Neutrophil (primary cell): ENCODE measurements at regions not wholly inside any gene's neighbourhood (a gene's known extent, or its start where the extent isn't known, plus 50 kb on each side); places are given as distances from the start of the nearest gene placed in this dataset.

Source experiments
- H3K27ac ChIP-seq: fragments of 200-600 bp; sonication (generic); 2 replicates; pipeline ENCODE4 v1.5.1; 2016; ENCODE audit warnings: mild to moderate bottlenecking, moderate library complexity
- H3K27me3 ChIP-seq: fragments of 200-600 bp; sonication (generic); 2 replicates; pipeline ENCODE4 v1.6.0; 2016; ENCODE audit warnings: mild to moderate bottlenecking
- H3K36me3 ChIP-seq: fragments of 200-600 bp; sonication (generic); 2 replicates; pipeline ENCODE4 v1.5.1; 2017
- H3K4me1 ChIP-seq, 2 experiments: fragments of 200-600 bp in 1 of 2; sonication (generic) in 1 of 2; 1 replicate in 1 of 2; 2 replicates in 1 of 2; pipeline versions ENCODE4 v1.5.1 to v1.6.1; 2013 to 2016; ENCODE audit warnings: low read depth in 1 of 2, low read length in 1 of 2, mild to moderate bottlenecking in 1 of 2, moderate library complexity in 1 of 2; ENCODE audit not compliant: control insufficient read depth in 1 of 2, insufficient read depth in 1 of 2
- H3K4me3 ChIP-seq, 2 experiments: fragments of 200-600 bp in 1 of 2; sonication (generic) in 1 of 2; 1 replicate in 1 of 2; 2 replicates in 1 of 2; pipeline ENCODE4 v1.5.1; 2013 to 2016; ENCODE audit warnings: low read depth in 1 of 2, low read length in 1 of 2, mild to moderate bottlenecking in 1 of 2, moderate library complexity in 1 of 2
- H3K9me3 ChIP-seq: fragments of 200-600 bp; sonication (generic); 2 replicates; pipeline ENCODE4 v1.5.1; 2016
- TF ChIP-seq, protein P1 (sequence below): fragments of 200-600 bp; sonication (generic); IDR thresholded peaks from 2 replicates; pipeline ENCODE4 v1.5.1; 2016; ENCODE audit warnings: antibody characterized with exemption

DNA sequence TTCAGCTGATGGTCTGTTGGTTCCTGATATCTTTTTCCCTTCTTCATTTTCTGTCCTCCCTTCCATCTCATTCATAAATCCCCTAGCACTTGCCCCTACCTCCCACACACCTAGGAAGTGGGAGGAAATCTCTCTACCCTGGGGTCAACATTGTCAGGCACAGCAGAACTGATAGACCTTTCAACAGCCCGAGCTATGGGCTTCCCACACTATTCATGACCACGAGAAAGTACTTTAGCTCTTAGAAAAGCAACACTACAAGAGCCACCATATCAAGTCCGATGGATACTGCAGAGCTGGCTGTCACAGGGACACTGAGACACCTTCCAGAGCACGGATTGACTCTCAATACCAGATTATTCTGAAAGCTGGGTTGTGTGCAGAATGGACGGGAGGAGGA is 180.6 kb upstream of the NEBL start:
- TF ChIP-seq, protein P1, sequence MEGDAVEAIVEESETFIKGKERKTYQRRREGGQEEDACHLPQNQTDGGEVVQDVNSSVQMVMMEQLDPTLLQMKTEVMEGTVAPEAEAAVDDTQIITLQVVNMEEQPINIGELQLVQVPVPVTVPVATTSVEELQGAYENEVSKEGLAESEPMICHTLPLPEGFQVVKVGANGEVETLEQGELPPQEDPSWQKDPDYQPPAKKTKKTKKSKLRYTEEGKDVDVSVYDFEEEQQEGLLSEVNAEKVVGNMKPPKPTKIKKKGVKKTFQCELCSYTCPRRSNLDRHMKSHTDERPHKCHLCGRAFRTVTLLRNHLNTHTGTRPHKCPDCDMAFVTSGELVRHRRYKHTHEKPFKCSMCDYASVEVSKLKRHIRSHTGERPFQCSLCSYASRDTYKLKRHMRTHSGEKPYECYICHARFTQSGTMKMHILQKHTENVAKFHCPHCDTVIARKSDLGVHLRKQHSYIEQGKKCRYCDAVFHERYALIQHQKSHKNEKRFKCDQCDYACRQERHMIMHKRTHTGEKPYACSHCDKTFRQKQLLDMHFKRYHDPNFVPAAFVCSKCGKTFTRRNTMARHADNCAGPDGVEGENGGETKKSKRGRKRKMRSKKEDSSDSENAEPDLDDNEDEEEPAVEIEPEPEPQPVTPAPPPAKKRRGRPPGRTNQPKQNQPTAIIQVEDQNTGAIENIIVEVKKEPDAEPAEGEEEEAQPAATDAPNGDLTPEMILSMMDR = no peak
- peaks cover 7% of the 10 kb centered on the region for H3K27me3 ChIP-seq
- H3K4me1 ChIP-seq = no peaks in the 10 kb centered on the region
- H3K4me3 ChIP-seq = no peak overlapping the region
- H3K9me3 ChIP-seq = no peaks in the 10 kb centered on the region
- H3K27ac ChIP-seq = no peak overlapping the region
- no peaks in the 10 kb centered on the region for H3K36me3 ChIP-seq

DNA sequence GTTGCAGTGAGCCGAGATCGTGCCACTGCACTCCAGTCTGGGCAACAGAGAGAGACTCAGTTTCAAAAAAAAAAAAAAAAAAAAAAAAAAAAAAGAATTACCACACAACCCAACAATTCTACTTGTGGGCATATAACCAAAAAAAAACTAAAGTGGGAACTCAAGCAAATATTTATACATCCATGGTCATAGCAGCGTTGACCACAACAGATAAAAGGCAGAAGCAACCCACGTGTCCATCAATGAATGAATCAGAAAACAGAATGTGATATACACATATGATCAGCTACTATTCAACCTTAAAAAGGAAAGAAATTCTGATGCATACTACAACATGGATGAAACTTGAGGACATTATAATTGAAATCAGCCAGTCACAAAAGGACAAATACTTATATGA is 179.3 kb upstream of the NEBL start:
- no peak overlapping the region for H3K27ac ChIP-seq
- peaks cover 7% of the 10 kb centered on the region for H3K27me3 ChIP-seq
- H3K4me1 ChIP-seq = no peaks in the 10 kb centered on the region
- no peak overlapping the region for H3K4me3 ChIP-seq
- no peaks in the 10 kb centered on the region for H3K9me3 ChIP-seq
- TF ChIP-seq, protein P1 = no peak
- no peaks in the 10 kb centered on the region for H3K36me3 ChIP-seq

DNA sequence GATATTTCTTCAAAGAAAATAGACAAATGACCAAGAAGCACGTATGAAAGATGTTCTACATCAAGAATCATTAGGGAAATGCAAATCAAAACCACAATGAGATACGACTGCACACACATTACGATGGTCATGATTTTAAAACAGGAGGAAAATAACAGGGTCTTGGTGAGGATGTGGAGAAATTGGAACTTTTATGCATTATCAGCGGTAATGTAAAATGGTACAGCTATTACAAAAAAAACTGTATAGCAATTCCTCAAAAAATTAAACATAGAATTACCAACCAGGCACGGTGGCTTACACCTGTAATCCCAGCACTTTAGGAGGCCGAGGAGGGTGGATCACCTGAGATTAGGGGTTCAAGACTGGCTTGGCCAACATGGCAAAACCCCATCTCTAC is 178.8 kb upstream of the NEBL start:
- no peaks in the 10 kb centered on the region for H3K9me3 ChIP-seq
- H3K4me3 ChIP-seq = no peak overlapping the region
- no peak overlapping the region for H3K27ac ChIP-seq
- peaks cover 5% of the 10 kb centered on the region for H3K27me3 ChIP-seq
- H3K36me3 ChIP-seq = no peaks in the 10 kb centered on the region
- TF ChIP-seq, protein P1 = no peak
- no peaks in the 10 kb centered on the region for H3K4me1 ChIP-seq

DNA sequence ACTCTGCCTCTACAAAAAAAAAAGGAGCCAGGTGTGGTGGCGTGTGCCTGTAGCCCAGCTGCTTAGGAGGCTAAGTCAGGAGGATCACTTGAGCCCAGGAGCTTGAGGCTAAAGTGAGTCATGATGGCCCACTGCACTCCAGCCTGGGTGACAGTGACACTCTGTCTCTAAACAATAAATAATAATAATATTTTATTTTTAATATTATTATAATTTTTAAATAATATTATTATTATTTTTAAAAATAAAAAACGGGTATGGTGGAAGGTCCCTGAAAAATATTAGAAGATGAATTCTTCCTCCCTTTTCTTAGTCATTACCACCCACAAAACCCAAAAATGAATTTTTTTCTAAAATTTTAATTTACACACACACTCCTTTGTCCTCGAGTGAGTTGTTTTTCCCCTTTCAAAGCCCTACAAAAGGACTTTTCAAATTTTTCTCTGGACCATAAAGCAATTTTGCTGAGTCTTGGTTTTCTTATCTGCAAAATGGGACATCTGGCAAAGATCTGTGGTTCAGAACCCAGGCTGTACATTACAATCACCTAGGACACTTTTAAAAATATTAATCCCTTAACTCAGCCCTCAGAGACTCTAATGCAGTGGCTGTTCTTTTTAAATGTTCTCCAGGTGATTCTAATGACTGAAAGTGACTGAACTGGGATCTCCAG is 174.0 kb upstream of the NEBL start:
- Histone ChIP-seq H3K36me3 (no peaks in the 10 kb centered on the region), H3K4me1 (no peaks in the 10 kb centered on the region), H3K4me3 (no peak overlapping the region), H3K27me3 (no peaks in the 10 kb centered on the region), H3K9me3 (no peaks in the 10 kb centered on the region), H3K27ac (no peak overlapping the region)
- TF ChIP-seq, protein P1 = no peak

DNA sequence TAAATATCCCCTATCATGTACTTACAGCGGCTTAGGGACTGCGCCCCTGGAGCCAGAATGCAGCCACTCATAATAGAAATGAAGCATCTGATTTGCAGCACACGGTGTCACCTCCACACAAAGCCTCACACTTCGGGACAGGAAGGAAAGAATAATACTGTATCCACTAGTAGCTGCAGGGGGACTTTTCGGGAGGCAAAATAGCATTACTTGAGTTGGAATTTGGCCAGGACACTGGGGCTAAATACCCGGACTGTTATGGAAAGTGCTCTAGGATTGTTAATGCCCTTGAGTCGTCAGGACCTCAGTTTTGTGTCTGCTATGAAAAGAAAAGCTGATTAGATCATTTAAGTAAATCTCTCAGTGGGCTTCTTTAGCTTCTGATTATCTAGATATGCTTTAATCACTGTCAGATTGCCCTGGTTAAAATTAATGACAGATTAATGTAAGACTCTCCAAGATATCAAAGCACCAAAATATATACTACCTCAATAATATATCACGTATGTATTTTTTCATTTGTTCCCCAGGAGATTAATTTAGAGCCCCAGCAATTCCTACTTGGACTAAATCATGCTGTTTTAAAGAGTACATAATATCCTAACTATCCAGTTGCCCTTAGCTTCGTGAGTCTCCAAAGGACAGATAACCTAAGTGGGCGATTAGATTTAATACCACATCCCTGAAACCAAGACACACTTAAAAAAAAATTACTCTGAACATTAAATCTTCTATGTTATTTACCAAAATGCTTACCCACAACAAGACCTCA is 173.0 kb upstream of the NEBL start:
- no peaks in the 10 kb centered on the region for H3K4me1 ChIP-seq
- no peaks in the 10 kb centered on the region for H3K36me3 ChIP-seq
- H3K27ac ChIP-seq = no peak overlapping the region
- H3K9me3 ChIP-seq = no peaks in the 10 kb centered on the region
- TF ChIP-seq, protein P1 = no peak
- H3K27me3 ChIP-seq = peaks cover 9% of the 10 kb centered on the region
- H3K4me3 ChIP-seq = no peak overlapping the region
